ENCODE measurements at regions not wholly inside any gene's neighbourhood (a gene's known extent, or its start where the extent isn't known, plus 50 kb on each side); places are given as distances from the start of the nearest gene placed in this dataset.

DNA sequence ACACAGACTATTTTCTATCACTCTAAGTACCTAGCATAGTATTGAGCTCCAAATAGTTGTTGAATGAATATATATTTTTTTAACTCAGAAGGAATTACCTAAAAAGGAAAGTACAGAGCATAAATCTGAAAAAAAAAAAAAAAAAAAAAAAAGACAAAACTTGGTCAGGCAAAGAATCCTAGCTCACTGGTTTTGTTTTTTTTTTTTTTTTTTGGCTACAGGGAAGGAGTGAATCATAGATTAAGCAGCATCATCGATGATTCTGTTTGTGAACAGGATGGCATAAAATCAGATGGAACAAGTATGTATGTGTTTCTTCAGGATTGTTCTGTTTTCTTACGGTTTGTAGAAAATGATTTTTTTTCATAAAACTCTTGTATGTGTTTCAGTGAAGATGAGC lies 66.1 kb upstream of the BCAT1 start:
- peak overlapping the region; percentile 95 for H3K27ac ChIP-seq
- H3K27me3 ChIP-seq = no peaks in the 10 kb centered on the region

DNA sequence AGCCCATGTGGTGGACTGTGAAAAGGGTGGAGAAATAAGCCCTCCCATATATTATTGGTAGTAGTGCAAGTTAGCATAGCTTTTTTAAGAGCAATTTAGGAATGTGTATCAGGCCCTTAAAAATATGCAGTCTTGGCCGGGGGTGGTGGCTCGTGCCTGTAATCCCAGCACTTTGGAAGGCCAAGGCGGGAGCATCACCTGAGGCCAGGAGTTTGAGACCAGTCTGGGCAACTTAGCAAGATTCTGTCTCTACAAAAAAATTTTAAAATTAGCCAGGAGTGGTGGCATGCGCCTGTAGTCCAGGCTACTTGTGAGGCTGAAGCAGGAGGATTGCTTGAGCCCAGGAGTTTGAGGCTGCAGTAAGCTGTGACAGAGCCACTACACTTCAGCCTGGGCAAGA lies 64.2 kb upstream of the BCAT1 start:
- Histone ChIP-seq H3K4me3 (no peak overlapping the region), H3K9ac (no peak overlapping the region), H3K27me3 (no peaks in the 10 kb centered on the region), H3K4me1 (peaks cover 65% of the 10 kb centered on the region), H3K4me2 (no peak overlapping the region), H3K36me3 (peaks cover 82% of the 10 kb centered on the region), H3K27ac (no peak overlapping the region), H4K20me1 (no peaks in the 10 kb centered on the region), H3K9me3 (no peaks in the 10 kb centered on the region)
- no peak for TF ChIP-seq Cebpa-rat (IDR thresholded peaks at IDR 0.05)

More for the DNA sequence above, 66.1 kb upstream of the BCAT1 start:
- Histone ChIP-seq H4K20me1 (no peaks in the 10 kb centered on the region), H3K4me1 (peaks cover 79% of the 10 kb centered on the region), H3K36me3 (peaks cover 75% of the 10 kb centered on the region), H3K9me3 (no peaks in the 10 kb centered on the region; the same call in 1 of the 2 replicates), H3K9ac (peak overlapping the region; percentile 66), H3K4me2 (peak overlapping the region; percentile 78), H3K4me3 (no peak overlapping the region)
- no peak for TF ChIP-seq Cebpa-rat (IDR thresholded peaks at IDR 0.05)

DNA sequence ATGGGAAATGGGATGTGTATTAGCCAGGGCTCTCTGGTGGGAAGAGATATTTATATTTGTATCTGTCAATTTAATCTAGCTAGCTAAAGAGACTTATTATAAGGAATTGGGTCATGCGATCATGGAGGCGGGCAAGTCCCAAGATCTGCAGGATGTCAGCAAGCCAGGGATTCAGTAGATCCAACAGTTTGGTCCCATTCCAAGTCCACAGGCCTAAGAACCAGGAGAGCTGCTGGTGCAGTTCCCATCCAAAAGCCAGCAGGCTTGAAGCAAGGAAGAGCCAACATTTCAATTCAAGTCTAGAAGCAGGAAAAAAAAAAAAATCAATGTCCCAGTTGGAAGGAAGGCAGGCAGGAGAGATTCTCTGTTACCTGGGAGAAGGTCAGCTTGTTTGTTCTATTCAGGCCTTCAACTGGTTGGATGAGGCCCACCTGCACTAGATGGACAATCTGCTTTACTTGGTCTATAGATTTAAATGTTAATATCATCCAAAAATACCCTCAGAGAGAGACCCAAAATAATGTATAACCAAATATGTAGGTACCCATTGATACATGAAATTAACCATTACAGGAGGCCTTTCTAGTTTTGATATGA lies 60.7 kb upstream of the BCAT1 start:
- Histone ChIP-seq H3K4me2 (no peak overlapping the region), H3K36me3 (peaks cover 83% of the 10 kb centered on the region), H3K27ac (no peak overlapping the region), H3K4me1 (peaks cover 48% of the 10 kb centered on the region), H3K4me3 (no peak overlapping the region), H3K9ac (no peak overlapping the region), H3K27me3 (no peaks in the 10 kb centered on the region), H3K9me3 (peaks cover 7% of the 10 kb centered on the region), H4K20me1 (no peaks in the 10 kb centered on the region)
- no peak for TF ChIP-seq Cebpa-rat (IDR thresholded peaks at IDR 0.05)

DNA sequence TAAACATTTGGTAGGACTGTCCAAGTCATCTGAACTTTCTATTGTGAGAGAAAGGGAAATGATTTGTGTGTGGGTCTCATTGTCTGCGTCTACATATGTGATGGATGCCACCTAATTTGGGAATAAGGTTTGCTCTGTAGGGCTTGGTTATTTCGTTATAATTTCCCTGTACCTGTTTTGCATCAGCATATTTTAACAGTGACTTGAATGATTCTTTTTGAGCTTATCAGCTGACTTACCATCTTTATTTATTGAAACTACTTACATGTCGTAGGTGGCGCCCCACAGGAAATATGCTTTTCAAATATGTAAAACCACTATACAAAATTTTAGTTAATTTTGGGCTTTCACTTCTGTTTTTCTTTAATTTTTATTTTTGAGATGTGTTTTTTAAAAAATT lies 56.5 kb upstream of the BCAT1 start:
- Histone ChIP-seq H3K27ac (peak overlapping the region; percentile 98), H3K4me1 (peaks cover 64% of the 10 kb centered on the region), H3K4me3 (peak overlapping the region; percentile 26; the same call in 1 of the 2 replicates), H4K20me1 (no peaks in the 10 kb centered on the region), H3K36me3 (peaks cover 48% of the 10 kb centered on the region), H3K4me2 (peak overlapping the region; percentile 96), H3K9ac (peak overlapping the region; percentile 8; the same call in 1 of the 2 replicates), H3K27me3 (no peaks in the 10 kb centered on the region), H3K9me3 (peaks cover 7% of the 10 kb centered on the region)
- TF ChIP-seq Cebpa-rat (IDR thresholded peaks at IDR 0.05) = no peak

GRCh38 chr12:25004447-25004846 lies 55.5 kb upstream of the BCAT1 start:
- H3K27ac ChIP-seq = peak overlapping the region; percentile 98
- H4K20me1 ChIP-seq = no peaks in the 10 kb centered on the region
- peak overlapping the region; percentile 62 for H3K9ac ChIP-seq
- no peak for TF ChIP-seq Cebpa-rat (IDR thresholded peaks at IDR 0.05)
- H3K4me1 ChIP-seq = peaks cover 74% of the 10 kb centered on the region
- H3K4me2 ChIP-seq = peak overlapping the region; percentile 96
- H3K27me3 ChIP-seq = no peaks in the 10 kb centered on the region
- peaks cover 39% of the 10 kb centered on the region for H3K36me3 ChIP-seq
- H3K4me3 ChIP-seq = 0 out of 2 replicates have a peak overlapping the region, but pooled peaks have one; percentile 26
- H3K9me3 ChIP-seq = peaks cover 7% of the 10 kb centered on the region

GRCh38 chr12:25001311-25001710 lies 52.4 kb upstream of the BCAT1 start:
- H3K4me2 ChIP-seq = peak overlapping the region; percentile 96

More at GRCh38 chr12:25001311-25001710, 52.4 kb upstream of the BCAT1 start:
- no peak for TF ChIP-seq Cebpa-rat (IDR thresholded peaks at IDR 0.05)
- Histone ChIP-seq H4K20me1 (no peaks in the 10 kb centered on the region), H3K9ac (peak overlapping the region; percentile 96), H3K4me3 (peak overlapping the region; percentile 67), H3K9me3 (peaks cover 3% of the 10 kb centered on the region), H3K4me1 (peaks cover 78% of the 10 kb centered on the region), H3K27ac (peak overlapping the region; percentile 98), H3K36me3 (peaks cover 8% of the 10 kb centered on the region), H3K27me3 (no peaks in the 10 kb centered on the region)

Measured in BLaER1 (cell line).